ENCODE measurements at regions not wholly inside any gene's neighbourhood (a gene's known extent, or its start where the extent isn't known, plus 50 kb on each side); places are given as distances from the start of the nearest gene placed in this dataset.

GRCh38 chr3:88626456-88627120 lies 476.8 kb downstream of the C3orf38 start:
- RAD21 ChIA-PET (ENCODE audit: unreplicated experiment) = no interaction called here
- BruUV-seq (replicated peaks) = no TSS peak
- H3K9ac ChIP-seq (ENCODE audit: control insufficient read depth, insufficient read depth, low read length) = no peak overlapping the region

GRCh38 chr3:88628901-88629300 lies 478.5 kb upstream of the EPHA3 start:
- Histone ChIP-seq H3K79me2 (ENCODE audit: control insufficient read depth, insufficient read depth, low read length) (no peaks in the 10 kb centered on the region), H3K27me3 (replicated peaks in 1 of 2; ENCODE audit: control insufficient read depth in 2 of 2, insufficient read depth in 2 of 2, low read length in 1 of 2) (no peaks in the 10 kb centered on the region), H4K20me1 (ENCODE audit: control insufficient read depth, insufficient read depth) (no peaks in the 10 kb centered on the region), H3K4me2 (ENCODE audit: control insufficient read depth, insufficient read depth) (no peak overlapping the region), H3K4me1 (ENCODE audit: control insufficient read depth, insufficient read depth, low read length) (no peaks in the 10 kb centered on the region), H3K36me3 (ENCODE audit: control insufficient read depth in 2 of 2, insufficient read depth in 2 of 2, low read length in 1 of 2) (no peaks in the 10 kb centered on the region), H2AFZ (ENCODE audit: control insufficient read depth, low read depth, low read length) (no peak overlapping the region), H3K9ac (ENCODE audit: control insufficient read depth, insufficient read depth, low read length) (no peak overlapping the region), H3K4me3 (no peak overlapping the region), H3K9me3 (replicated peaks; ENCODE audit: control insufficient read depth, insufficient read depth, low read length) (no peaks in the 10 kb centered on the region), H3K27ac (ENCODE audit: control insufficient read depth, insufficient read depth) (no peak overlapping the region)
- in situ Hi-C loops (cut with MboI) = no loop called here
- FAIRE-seq (no peak), DNase-seq (ENCODE audit: low read depth, low spot score) (no peak), ATAC-seq (no peak)
- 19% methylated on average over 4 of the region's 4 CpGs for WGBS (ENCODE audit: insufficient coverage, insufficient replicate concordance, low lambda C conversion rate, missing lambda C conversion rate)
- ChIA-PET CTCF (no interaction called here), RAD21 (ENCODE audit: unreplicated experiment) (no interaction called here), POLR2A (no interaction called here), SMC1A (ENCODE audit: uncharacterized antibody, unreplicated experiment) (no interaction called here)
- no TSS peak for BruUV-seq (replicated peaks)
- intact Hi-C loops (cut with micrococcal nuclease; ENCODE audit: unreplicated experiment) = no loop called here
- no peak for TF ChIP-seq SIX5 (IDR thresholded peaks at IDR 0.05; ENCODE audit: low read depth, low read length, severe bottlenecking)
- TF ChIP-seq MEF2A (IDR thresholded peaks at IDR 0.05; ENCODE audit: insufficient read depth, low read depth, low read length) = no peak
- TF ChIP-seq ELK1 (IDR thresholded peaks at IDR 0.05; ENCODE audit: low read depth, low read length) = no peak
- no peak for TF ChIP-seq NFIC (IDR thresholded peaks at IDR 0.05; ENCODE audit: low read depth, low read length)
- TF ChIP-seq TAF1 (IDR thresholded peaks at IDR 0.05; ENCODE audit: borderline replicate concordance, low read depth, low read length) = no peak
- TF ChIP-seq BCL3 (IDR thresholded peaks at IDR 0.05; ENCODE audit: borderline replicate concordance, insufficient read depth, low read depth, low read length, poor library complexity, severe bottlenecking) = no peak
- no peak for TF ChIP-seq STAT3 (IDR thresholded peaks at IDR 0.05; ENCODE audit: low read depth, low read length)
- no peak for TF ChIP-seq ATF7 (IDR thresholded peaks at IDR 0.05; ENCODE audit: low read depth)

More at GRCh38 chr3:88626456-88627120, 476.8 kb downstream of the C3orf38 start:
- POLR2A ChIA-PET = no interaction called here
- no peaks in the 10 kb centered on the region for H3K27me3 ChIP-seq (replicated peaks in 1 of 2; ENCODE audit: control insufficient read depth in 2 of 2, insufficient read depth in 2 of 2, low read length in 1 of 2)
- H3K4me1 ChIP-seq (ENCODE audit: control insufficient read depth, insufficient read depth, low read length) = no peaks in the 10 kb centered on the region
- H3K27ac ChIP-seq (ENCODE audit: control insufficient read depth, insufficient read depth) = no peak overlapping the region
- no peaks in the 10 kb centered on the region for H3K9me3 ChIP-seq (replicated peaks; ENCODE audit: control insufficient read depth, insufficient read depth, low read length)
- no peaks in the 10 kb centered on the region for H4K20me1 ChIP-seq (ENCODE audit: control insufficient read depth, insufficient read depth)
- no peak overlapping the region for H2AFZ ChIP-seq (ENCODE audit: control insufficient read depth, low read depth, low read length)
- WGBS (ENCODE audit: insufficient coverage, insufficient replicate concordance, low lambda C conversion rate, missing lambda C conversion rate) = 7% methylated on average over 2 of the region's 2 CpGs
- no peaks in the 10 kb centered on the region for H3K36me3 ChIP-seq (ENCODE audit: control insufficient read depth in 2 of 2, insufficient read depth in 2 of 2, low read length in 1 of 2)
- no peak for FAIRE-seq
- DNase-seq (ENCODE audit: low read depth, low spot score) = no peak
- no peak overlapping the region for H3K4me2 ChIP-seq (ENCODE audit: control insufficient read depth, insufficient read depth)
- no peak for ATAC-seq
- CTCF ChIA-PET = no interaction called here
- TF ChIP-seq BCL3 (IDR thresholded peaks at IDR 0.05; ENCODE audit: borderline replicate concordance, insufficient read depth, low read depth, low read length, poor library complexity, severe bottlenecking) (peak; percentile 48), NRF1 (conservative IDR thresholded peaks at IDR 0.05; ENCODE audit: low read depth, low read length) (no peak)
- no peak overlapping the region for H3K4me3 ChIP-seq
- intact Hi-C loops (cut with micrococcal nuclease; ENCODE audit: unreplicated experiment) = no loop called here
- SMC1A ChIA-PET (ENCODE audit: uncharacterized antibody, unreplicated experiment) = no interaction called here
- no peaks in the 10 kb centered on the region for H3K79me2 ChIP-seq (ENCODE audit: control insufficient read depth, insufficient read depth, low read length)
- in situ Hi-C loops (cut with MboI) = no loop called here

Data from GM12878 (cell line).